GM23248 (cell line): ENCODE measurements at regions not wholly inside any gene's neighbourhood (a gene's known extent, or its start where the extent isn't known, plus 50 kb on each side); places are given as distances from the start of the nearest gene placed in this dataset.

Source experiments
- EZH2 ChIP-seq: fragments of 200-600 bp; sonication (generic); IDR thresholded peaks from 2 replicates; pipeline ENCODE4 v1.6.1; 2018; ENCODE audit warnings: antibody characterized with exemption, mild to moderate bottlenecking; ENCODE audit not compliant: insufficient read depth, poor library complexity, severe bottlenecking
- EZH2phosphoT487 ChIP-seq: fragments of 200-600 bp; sonication (generic); IDR thresholded peaks from 2 replicates; pipeline ENCODE4 v1.6.1; 2018; ENCODE audit warnings: antibody characterized with exemption, moderate library complexity, mild to moderate bottlenecking, low read depth; ENCODE audit not compliant: insufficient read depth

DNA sequence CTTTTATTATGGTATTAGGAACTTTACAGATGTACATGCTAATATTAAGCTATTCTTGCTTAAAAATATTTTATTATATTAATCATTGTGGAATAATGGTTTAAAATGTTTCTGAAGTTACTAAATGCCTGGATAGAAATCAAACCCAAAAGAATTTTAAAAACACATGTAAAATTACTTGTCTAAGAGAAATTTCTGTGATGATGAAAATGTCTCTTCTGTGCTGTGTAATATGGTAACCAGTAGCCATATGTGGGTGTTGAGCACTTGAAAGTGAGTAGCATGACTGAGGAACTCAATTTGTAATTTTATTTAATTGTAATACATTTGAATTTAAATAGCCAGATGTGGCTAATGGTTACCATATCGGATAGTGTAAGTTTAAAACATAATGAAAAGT is 66.7 kb upstream of the HSPB3 start:
- no peak for TF ChIP-seq EZH2
- TF ChIP-seq EZH2phosphoT487, result no peak
